ENCODE measurements at regions not wholly inside any gene's neighbourhood (a gene's known extent, or its start where the extent isn't known, plus 50 kb on each side); places are given as distances from the start of the nearest gene placed in this dataset.

- TF ChIP-seq CTCF (optimal IDR thresholded peaks at IDR 0.05 in 1 of 3, IDR thresholded peaks at IDR 0.05 in 1 of 3, conservative IDR thresholded peaks at IDR 0.05 in 1 of 3; ENCODE audit: extremely low read depth in 1 of 3, insufficient read depth in 2 of 3, low read length in 3 of 3), result no peak
- TF ChIP-seq EZH2 (IDR thresholded peaks at IDR 0.05; ENCODE audit: low read length), result no peak
These were observed 293.5 kb downstream of the ZNF674 start for GRCh38 chrX:46251755-46252154.
